K562 (cell line): ENCODE measurements at regions not wholly inside any gene's neighbourhood (a gene's known extent, or its start where the extent isn't known, plus 50 kb on each side); places are given as distances from the start of the nearest gene placed in this dataset.

ENCODE experiments used
- CTCF ChIP-seq, 3 experiments: IDR thresholded peaks in 2 of 3; conservative IDR thresholded peaks in 1 of 3; 2 replicates each; pipeline ENCODE4 v1.5.1; 2011 to 2012; ENCODE audit warnings: low read length in 3 of 3, mild to moderate bottlenecking in 3 of 3, control low read depth in 2 of 3, improper control_type of control experiment in 1 of 3, inconsistent platforms in 1 of 3, low read depth in 1 of 3, mixed read lengths in 1 of 3, moderate library complexity in 1 of 3; ENCODE audit not compliant: insufficient read depth in 2 of 3
- NR1H2 ChIP-seq: sonication (generic); formaldehyde crosslinking; IDR thresholded peaks from 2 replicates; pipeline ENCODE4 v1.4.0; 2020; ENCODE audit warnings: mild to moderate bottlenecking, missing genetic modification reagents
- NRF1 ChIP-seq, 2 experiments: fragments of 450-650 bp; IDR thresholded peaks in 1 of 2; conservative IDR thresholded peaks in 1 of 2; 2 replicates each; pipeline ENCODE4 v1.6.1; 2014; ENCODE audit warnings: mild to moderate bottlenecking in 2 of 2
- PPARD ChIP-seq: fragments of 250-450 bp; sonication (Bioruptor Pico); IDR thresholded peaks from 2 replicates; pipeline ENCODE4 v1.8.0; 2022; ENCODE audit warnings: inconsistent platforms, mild to moderate bottlenecking, moderate library complexity
- RAD21 ChIP-seq, 2 experiments: fragments of 250-450 bp in 1 of 2; fragments of 450-650 bp in 1 of 2; sonication (Bioruptor Pico) in 1 of 2; formaldehyde crosslinking in 1 of 2; IDR thresholded peaks in 1 of 2; conservative IDR thresholded peaks in 1 of 2; 2 replicates each; pipeline versions ENCODE4 v1.4.0 to v1.8.0; 2020 to 2022; ENCODE audit warnings: mild to moderate bottlenecking in 2 of 2, moderate library complexity in 1 of 2
- RBM39 ChIP-seq: fragments of 200-400 bp; formaldehyde crosslinking; optimal IDR thresholded peaks from 2 replicates; pipeline ENCODE3; 2018; ENCODE audit warnings: low read depth, low read length
- RFX7 ChIP-seq: fragments of 250-450 bp; sonication (Bioruptor Pico); IDR thresholded peaks from 2 replicates; pipeline ENCODE4 v1.5.1; 2021; ENCODE audit warnings: mild to moderate bottlenecking
- TBP ChIP-seq: optimal IDR thresholded peaks from 2 replicates; pipeline ENCODE3; 2011; ENCODE audit warnings: low read depth, low read length, improper control_type of control experiment
- TRIM25 ChIP-seq: fragments of 450-650 bp; IDR thresholded peaks from 2 replicates; pipeline ENCODE4 v1.7.0; 2016; ENCODE audit warnings: borderline replicate concordance
- ZNF175 ChIP-seq: fragments of 200-800 bp; sonication (Bioruptor generic); IDR thresholded peaks from 2 replicates; pipeline ENCODE4 v1.6.1; 2016; ENCODE audit warnings: low read depth, mild to moderate bottlenecking, missing genetic modification characterization, missing compliant biosample characterization
- ZNF232 ChIP-seq: sonication (generic); formaldehyde crosslinking; IDR thresholded peaks from 2 replicates; pipeline ENCODE4 v1.8.0; 2022; ENCODE audit warnings: mild to moderate bottlenecking, missing genetic modification reagents

- TF ChIP-seq NRF1 (conservative IDR thresholded peaks at IDR 0.05 in 1 of 2, IDR thresholded peaks at IDR 0.05 in 1 of 2), result no peak
- TF ChIP-seq PPARD, result no peak
- TF ChIP-seq TRIM25, result no peak
- TF ChIP-seq RAD21 (CRISPR knock-in tag; conservative IDR thresholded peaks at IDR 0.05 in 1 of 2, IDR thresholded peaks at IDR 0.05 in 1 of 2), result no peak
- TF ChIP-seq ZNF175 (CRISPR knock-in tag), result no peak
- TF ChIP-seq NR1H2 (CRISPR knock-in tag), result no peak
- TF ChIP-seq CTCF (IDR thresholded peaks at IDR 0.05 in 2 of 3, conservative IDR thresholded peaks at IDR 0.05 in 1 of 3; ENCODE audit: insufficient read depth in 2 of 3, low read depth in 1 of 3, low read length in 3 of 3), result no peak
- no peak for TF ChIP-seq ZNF232 (CRISPR knock-in tag)
- TF ChIP-seq TBP, result no peak
- TF ChIP-seq RBM39, result no peak
- no peak for TF ChIP-seq RFX7 (CRISPR knock-in tag)
Observed at GRCh38 chr7:97373736-97374135, 256.2 kb downstream of the SDHAF3 start.
